ENCODE measurements at regions not wholly inside any gene's neighbourhood (a gene's known extent, or its start where the extent isn't known, plus 50 kb on each side); places are given as distances from the start of the nearest gene placed in this dataset.

DNA sequence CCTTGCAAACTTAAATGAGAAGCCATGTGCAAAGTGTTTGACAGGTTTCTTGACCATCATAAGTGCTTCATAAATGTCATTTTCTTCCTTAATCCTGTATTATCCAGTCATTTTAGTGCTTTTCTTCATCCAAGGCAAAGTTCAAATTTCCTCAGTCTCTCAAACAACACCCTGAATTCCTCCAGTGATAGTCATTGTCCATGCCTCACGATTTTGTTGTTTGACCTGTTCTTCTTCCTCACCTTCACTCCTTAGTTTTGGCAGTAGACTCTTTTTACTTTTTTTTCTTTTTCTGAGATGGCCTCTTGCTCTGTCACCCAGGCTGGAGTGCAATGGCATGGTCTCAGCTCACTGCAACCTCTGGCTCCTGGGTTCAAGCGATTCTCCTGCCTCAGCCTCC, 1257.3 kb downstream of the FAM181B start:
- TF ChIP-seq ZFX (IDR thresholded peaks at IDR 0.05; ENCODE audit: borderline replicate concordance) = no peak
- no peak overlapping the region for H3K27ac ChIP-seq

DNA sequence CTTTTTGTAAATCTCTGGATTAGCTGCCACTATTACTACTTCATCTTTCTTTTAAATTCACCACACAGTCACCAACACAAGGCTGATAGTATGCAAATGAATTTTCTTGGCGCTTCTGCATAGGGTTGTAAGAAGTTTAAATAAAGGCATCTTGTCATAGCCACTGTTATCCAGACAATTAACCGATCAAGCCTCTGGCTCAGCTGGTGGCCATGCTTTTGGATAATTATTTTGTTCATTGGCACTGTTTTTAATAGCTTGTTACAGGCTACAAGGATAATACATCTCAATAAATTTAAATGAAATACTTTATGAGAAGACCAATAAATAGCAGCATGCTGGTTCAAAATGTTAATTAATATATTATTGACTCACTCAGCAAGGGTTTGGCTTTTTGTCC, 1261.0 kb downstream of the FAM181B start:
- H3K27ac ChIP-seq = no peak overlapping the region
- TF ChIP-seq ZFX (IDR thresholded peaks at IDR 0.05; ENCODE audit: borderline replicate concordance) = no peak
- TF ChIP-seq, protein P1, sequence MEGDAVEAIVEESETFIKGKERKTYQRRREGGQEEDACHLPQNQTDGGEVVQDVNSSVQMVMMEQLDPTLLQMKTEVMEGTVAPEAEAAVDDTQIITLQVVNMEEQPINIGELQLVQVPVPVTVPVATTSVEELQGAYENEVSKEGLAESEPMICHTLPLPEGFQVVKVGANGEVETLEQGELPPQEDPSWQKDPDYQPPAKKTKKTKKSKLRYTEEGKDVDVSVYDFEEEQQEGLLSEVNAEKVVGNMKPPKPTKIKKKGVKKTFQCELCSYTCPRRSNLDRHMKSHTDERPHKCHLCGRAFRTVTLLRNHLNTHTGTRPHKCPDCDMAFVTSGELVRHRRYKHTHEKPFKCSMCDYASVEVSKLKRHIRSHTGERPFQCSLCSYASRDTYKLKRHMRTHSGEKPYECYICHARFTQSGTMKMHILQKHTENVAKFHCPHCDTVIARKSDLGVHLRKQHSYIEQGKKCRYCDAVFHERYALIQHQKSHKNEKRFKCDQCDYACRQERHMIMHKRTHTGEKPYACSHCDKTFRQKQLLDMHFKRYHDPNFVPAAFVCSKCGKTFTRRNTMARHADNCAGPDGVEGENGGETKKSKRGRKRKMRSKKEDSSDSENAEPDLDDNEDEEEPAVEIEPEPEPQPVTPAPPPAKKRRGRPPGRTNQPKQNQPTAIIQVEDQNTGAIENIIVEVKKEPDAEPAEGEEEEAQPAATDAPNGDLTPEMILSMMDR (IDR thresholded peaks at IDR 0.05) = no peak

DNA sequence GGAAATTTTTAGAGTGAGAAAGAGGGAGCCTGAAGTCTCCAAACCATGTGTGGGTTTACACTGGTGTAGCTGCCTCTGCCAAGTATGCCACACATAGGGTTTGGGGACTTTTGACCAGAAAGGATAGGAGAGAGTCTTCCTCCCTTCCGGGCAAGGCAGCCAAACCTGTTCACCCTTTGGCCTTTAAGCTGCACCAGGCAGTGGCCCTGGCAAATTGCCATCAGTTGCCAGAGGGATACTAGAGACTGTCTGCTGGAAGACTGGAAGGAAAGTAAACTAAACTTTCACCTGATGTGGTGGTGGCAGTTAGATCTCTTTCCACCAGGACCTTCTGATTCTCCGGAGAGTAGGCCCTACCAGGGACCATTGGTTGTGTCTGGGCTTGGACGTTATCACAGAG, 1263.2 kb downstream of the FAM181B start:
- TF ChIP-seq ZFX (IDR thresholded peaks at IDR 0.05; ENCODE audit: borderline replicate concordance) = no peak
- TF ChIP-seq, protein P1 (IDR thresholded peaks at IDR 0.05) = no peak

DNA sequence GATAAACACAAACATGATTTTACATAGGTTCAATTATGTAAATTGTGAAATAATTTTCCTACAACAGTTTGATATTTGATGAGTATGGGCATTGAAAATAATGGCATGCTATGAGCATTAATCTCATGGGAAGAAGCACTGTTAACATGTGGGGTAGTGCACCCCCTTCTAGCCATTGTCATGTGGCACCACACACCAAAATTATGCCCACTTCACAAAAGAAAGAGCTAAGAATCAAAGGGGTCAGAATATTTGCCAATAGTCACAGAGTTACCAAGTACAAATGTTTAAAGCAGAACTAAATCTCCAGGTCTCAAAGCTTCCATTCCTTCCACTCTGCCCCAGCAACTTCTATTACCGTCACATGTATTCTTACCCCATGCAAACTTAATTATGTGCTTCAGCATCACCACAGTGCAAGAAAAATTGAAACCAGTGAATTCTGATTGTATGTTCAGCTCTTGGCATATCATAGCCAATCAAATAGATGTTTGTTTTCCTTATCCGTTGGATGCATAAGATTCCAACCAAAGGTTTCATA, 1273.8 kb downstream of the FAM181B start:
- TF ChIP-seq ZFX (IDR thresholded peaks at IDR 0.05; ENCODE audit: borderline replicate concordance) = no peak
- H3K27ac ChIP-seq = no peak overlapping the region

More for the DNA sequence above, 1263.2 kb downstream of the FAM181B start:
- H3K27ac ChIP-seq = no peak overlapping the region

DNA sequence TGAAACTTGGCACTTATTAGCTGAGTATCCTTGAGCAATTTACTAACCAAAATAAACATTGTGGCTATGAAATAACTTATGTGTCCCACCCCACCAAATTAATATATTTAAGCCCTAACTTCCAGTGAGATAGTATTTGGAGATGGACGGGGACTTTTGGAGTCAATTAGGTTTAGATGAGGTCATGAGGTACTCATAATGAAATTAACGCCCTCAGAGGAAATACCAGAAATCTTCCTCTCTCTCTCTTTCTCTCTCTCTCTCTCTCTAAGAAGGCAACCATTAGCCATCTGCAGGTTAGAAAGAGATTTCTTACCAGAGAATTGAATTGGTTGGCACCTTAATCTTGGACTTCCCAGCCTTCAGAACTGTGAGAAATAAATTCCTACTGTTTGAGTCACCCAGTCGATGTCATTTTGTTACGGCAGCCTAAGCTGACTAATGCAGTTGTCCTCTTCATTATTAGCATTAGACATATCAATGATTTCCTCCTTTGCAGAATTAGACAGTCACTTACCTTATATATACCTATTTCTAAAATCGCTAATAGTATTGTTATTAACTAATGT, 1284.0 kb downstream of the FAM181B start:
- H3K27ac ChIP-seq = no peak overlapping the region
- TF ChIP-seq ZFX (IDR thresholded peaks at IDR 0.05; ENCODE audit: borderline replicate concordance) = no peak
- TF ChIP-seq, protein P1 (IDR thresholded peaks at IDR 0.05) = no peak

DNA sequence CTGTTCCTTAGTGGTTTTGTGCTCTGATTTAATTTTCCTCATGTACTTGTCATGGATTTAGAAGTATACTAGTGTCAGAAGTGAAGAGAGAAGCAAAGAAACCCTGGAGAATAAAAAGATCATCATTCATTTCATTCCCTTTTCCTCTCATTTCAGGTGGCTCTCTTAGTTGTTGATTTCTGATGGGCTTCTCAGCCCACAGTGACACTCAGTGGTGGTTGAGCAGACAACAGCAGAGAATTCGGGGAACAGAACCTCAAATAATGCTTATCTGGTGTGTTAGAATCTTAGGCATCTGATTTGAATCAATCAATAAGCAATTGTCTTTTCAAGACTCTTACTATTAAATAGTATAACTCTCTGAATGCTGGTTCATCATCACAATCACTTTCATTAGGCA, 1289.4 kb downstream of the FAM181B start:
- H3K27ac ChIP-seq = no peak overlapping the region
- TF ChIP-seq, protein P1 (IDR thresholded peaks at IDR 0.05) = no peak
- no peak for TF ChIP-seq ZFX (IDR thresholded peaks at IDR 0.05; ENCODE audit: borderline replicate concordance)

DNA sequence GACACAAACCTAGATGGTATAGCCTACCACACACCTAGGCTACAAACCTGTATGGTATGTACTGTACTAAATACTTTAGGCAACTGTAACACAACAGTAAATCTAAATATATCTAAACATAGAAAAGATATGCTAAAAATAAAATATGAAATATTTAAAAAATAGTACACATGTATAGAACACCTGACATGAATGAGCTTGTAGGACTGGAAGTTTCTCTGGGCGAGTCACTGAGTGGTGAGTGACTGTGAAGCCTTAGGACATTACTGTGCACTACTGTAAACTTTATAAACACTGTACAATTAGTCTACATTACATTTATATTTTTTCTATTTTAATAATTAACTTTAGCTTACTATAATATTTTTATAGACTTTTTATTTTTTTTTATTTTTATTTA, 1301.3 kb downstream of the FAM181B start:
- no peak for TF ChIP-seq ZFX (IDR thresholded peaks at IDR 0.05; ENCODE audit: borderline replicate concordance)
- TF ChIP-seq, protein P1 (IDR thresholded peaks at IDR 0.05) = no peak
- H3K27ac ChIP-seq = no peak overlapping the region

DNA sequence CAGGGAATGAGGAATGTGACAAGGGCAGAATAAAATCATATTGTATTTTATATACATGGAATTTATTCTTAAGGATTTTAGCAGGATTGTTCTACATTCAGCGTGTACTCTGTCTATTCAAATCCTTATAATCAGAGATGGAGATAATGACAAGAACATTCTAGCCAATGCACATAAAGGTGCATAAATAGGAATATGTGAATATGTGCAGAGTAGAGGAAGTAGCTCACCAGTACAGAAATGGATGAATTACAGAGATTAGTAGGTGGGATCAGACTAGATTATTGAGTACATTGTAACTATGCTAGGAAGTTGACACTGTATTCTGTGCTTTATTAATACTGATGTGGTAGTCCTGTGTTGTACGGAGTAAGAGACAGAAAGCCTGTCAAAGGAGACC, 1308.8 kb downstream of the FAM181B start:
- TF ChIP-seq ZFX (IDR thresholded peaks at IDR 0.05; ENCODE audit: borderline replicate concordance) = no peak
- TF ChIP-seq, protein P1 (IDR thresholded peaks at IDR 0.05) = no peak

More for the DNA sequence above, 1308.8 kb downstream of the FAM181B start:
- H3K27ac ChIP-seq = no peak overlapping the region
